Hindlimb muscle (tissue), 1 donor: ENCODE measurements at regions not wholly inside any gene's neighbourhood (a gene's known extent, or its start where the extent isn't known, plus 50 kb on each side); places are given as distances from the start of the nearest gene placed in this dataset.

Experiments
- DNase-seq: peaks from one replicate; pipeline ENCODE4 v3.0.0-alpha.2; 2013

- peak; percentile 85 for DNase-seq
Observed at GRCh38 chr2:19711470-19712372, 190.1 kb downstream of the TTC32 start.

GRCh38 chr2:19710230-19710629, 191.6 kb downstream of the TTC32 start:
- DNase-seq: no peak

- no peak for DNase-seq
Observed at GRCh38 chr2:19709553-19709952, 192.2 kb downstream of the TTC32 start.

- no peak for DNase-seq
Observed at GRCh38 chr2:19708776-19709175, 193.0 kb downstream of the TTC32 start.

GRCh38 chr2:19706332-19706731, 195.5 kb downstream of the TTC32 start:
- no peak for DNase-seq

- DNase-seq: no peak
Observed at GRCh38 chr2:19702267-19702666, 199.5 kb downstream of the TTC32 start.

- DNase-seq: no peak
Observed at GRCh38 chr2:19700861-19701585, 200.8 kb downstream of the TTC32 start.

GRCh38 chr2:19697131-19697530, 204.7 kb downstream of the TTC32 start:
- DNase-seq: no peak

- no peak for DNase-seq
Observed at GRCh38 chr2:19695706-19696105, 206.1 kb downstream of the TTC32 start.

GRCh38 chr2:19691892-19692291, 209.9 kb downstream of the TTC32 start:
- DNase-seq: no peak

GRCh38 chr2:19690429-19690828, 211.4 kb downstream of the TTC32 start:
- no peak for DNase-seq

- no peak for DNase-seq
Observed at GRCh38 chr2:19689646-19690168, 212.1 kb downstream of the TTC32 start.

- DNase-seq: no peak
Observed at GRCh38 chr2:19688059-19688458, 213.7 kb downstream of the TTC32 start.

- DNase-seq: no peak
Observed at GRCh38 chr2:19687017-19687659, 214.6 kb downstream of the TTC32 start.

GRCh38 chr2:19686439-19686838, 215.3 kb downstream of the TTC32 start:
- no peak for DNase-seq

- DNase-seq: no peak
Observed at GRCh38 chr2:19685731-19686130, 216.1 kb downstream of the TTC32 start.

GRCh38 chr2:19684516-19684915, 217.3 kb downstream of the TTC32 start:
- DNase-seq: no peak

- no peak for DNase-seq
Observed at GRCh38 chr2:19683556-19683955, 218.2 kb downstream of the TTC32 start.

GRCh38 chr2:19682493-19682892, 219.3 kb downstream of the TTC32 start:
- DNase-seq: no peak

- no peak for DNase-seq
Observed at GRCh38 chr2:19677825-19678518, 223.8 kb downstream of the TTC32 start.

- no peak for DNase-seq
Observed at GRCh38 chr2:19677215-19677777, 224.5 kb downstream of the TTC32 start.

- no peak for DNase-seq
Observed at GRCh38 chr2:19676770-19677169, 225.0 kb downstream of the TTC32 start.
